ENCODE measurements at regions not wholly inside any gene's neighbourhood (a gene's known extent, or its start where the extent isn't known, plus 50 kb on each side); places are given as distances from the start of the nearest gene placed in this dataset.

- H3K27ac ChIP-seq (ENCODE audit: low read length): no peak overlapping the region
- H3K4me1 ChIP-seq (ENCODE audit: control insufficient read depth, insufficient read depth, low read length): no peaks in the 10 kb centered on the region
- no TSS peak for BruUV-seq (replicated peaks)
- ChIA-PET POLR2A (no interaction called here), CTCF (no interaction called here)
- intact Hi-C loops (cut with micrococcal nuclease; ENCODE audit: unreplicated experiment) (no loop called here), in situ Hi-C loops (cut with HindIII; ENCODE audit: low pct_unique_long_range_greater_than_20kb, low sequenced_read_pairs) (no loop called here)
- TF ChIP-seq POLR2AphosphoS5 (IDR thresholded peaks at IDR 0.05; ENCODE audit: low read depth, low read length) (no peak), SIN3A (IDR thresholded peaks at IDR 0.05; ENCODE audit: borderline replicate concordance, insufficient read depth, low read depth, low read length) (no peak), TCF7L2 (IDR thresholded peaks at IDR 0.05; ENCODE audit: low read depth, low read length) (no peak)
- TF ChIP-seq, protein P1, sequence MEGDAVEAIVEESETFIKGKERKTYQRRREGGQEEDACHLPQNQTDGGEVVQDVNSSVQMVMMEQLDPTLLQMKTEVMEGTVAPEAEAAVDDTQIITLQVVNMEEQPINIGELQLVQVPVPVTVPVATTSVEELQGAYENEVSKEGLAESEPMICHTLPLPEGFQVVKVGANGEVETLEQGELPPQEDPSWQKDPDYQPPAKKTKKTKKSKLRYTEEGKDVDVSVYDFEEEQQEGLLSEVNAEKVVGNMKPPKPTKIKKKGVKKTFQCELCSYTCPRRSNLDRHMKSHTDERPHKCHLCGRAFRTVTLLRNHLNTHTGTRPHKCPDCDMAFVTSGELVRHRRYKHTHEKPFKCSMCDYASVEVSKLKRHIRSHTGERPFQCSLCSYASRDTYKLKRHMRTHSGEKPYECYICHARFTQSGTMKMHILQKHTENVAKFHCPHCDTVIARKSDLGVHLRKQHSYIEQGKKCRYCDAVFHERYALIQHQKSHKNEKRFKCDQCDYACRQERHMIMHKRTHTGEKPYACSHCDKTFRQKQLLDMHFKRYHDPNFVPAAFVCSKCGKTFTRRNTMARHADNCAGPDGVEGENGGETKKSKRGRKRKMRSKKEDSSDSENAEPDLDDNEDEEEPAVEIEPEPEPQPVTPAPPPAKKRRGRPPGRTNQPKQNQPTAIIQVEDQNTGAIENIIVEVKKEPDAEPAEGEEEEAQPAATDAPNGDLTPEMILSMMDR (IDR thresholded peaks at IDR 0.05): no peak
- TF ChIP-seq, protein P2, sequence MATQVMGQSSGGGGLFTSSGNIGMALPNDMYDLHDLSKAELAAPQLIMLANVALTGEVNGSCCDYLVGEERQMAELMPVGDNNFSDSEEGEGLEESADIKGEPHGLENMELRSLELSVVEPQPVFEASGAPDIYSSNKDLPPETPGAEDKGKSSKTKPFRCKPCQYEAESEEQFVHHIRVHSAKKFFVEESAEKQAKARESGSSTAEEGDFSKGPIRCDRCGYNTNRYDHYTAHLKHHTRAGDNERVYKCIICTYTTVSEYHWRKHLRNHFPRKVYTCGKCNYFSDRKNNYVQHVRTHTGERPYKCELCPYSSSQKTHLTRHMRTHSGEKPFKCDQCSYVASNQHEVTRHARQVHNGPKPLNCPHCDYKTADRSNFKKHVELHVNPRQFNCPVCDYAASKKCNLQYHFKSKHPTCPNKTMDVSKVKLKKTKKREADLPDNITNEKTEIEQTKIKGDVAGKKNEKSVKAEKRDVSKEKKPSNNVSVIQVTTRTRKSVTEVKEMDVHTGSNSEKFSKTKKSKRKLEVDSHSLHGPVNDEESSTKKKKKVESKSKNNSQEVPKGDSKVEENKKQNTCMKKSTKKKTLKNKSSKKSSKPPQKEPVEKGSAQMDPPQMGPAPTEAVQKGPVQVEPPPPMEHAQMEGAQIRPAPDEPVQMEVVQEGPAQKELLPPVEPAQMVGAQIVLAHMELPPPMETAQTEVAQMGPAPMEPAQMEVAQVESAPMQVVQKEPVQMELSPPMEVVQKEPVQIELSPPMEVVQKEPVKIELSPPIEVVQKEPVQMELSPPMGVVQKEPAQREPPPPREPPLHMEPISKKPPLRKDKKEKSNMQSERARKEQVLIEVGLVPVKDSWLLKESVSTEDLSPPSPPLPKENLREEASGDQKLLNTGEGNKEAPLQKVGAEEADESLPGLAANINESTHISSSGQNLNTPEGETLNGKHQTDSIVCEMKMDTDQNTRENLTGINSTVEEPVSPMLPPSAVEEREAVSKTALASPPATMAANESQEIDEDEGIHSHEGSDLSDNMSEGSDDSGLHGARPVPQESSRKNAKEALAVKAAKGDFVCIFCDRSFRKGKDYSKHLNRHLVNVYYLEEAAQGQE (IDR thresholded peaks at IDR 0.05; ENCODE audit: insufficient read depth in 1 of 2, low read depth in 2 of 2, low read length in 1 of 2): no peak
- no peaks in the 10 kb centered on the region for H3K36me3 ChIP-seq (ENCODE audit: control insufficient read depth, insufficient read depth, low read length)
- H3K9me3 ChIP-seq (ENCODE audit: control insufficient read depth, insufficient read depth, low read depth, low read length): no peaks in the 10 kb centered on the region
- ATAC-seq: no peak
- no peak for DNase-seq (ENCODE audit: low read depth, low spot score)
- H3K4me3 ChIP-seq (ENCODE audit: low read depth in 2 of 2, low read length in 2 of 2): no peak overlapping the region
- H3K27me3 ChIP-seq (ENCODE audit: control insufficient read depth, insufficient read depth, low read length): no peaks in the 10 kb centered on the region
Measured at GRCh38 chr13:68550330-68550729, 1320.2 kb upstream of the PCDH9 start.

GRCh38 chr13:68540244-68540643 lies 1310.1 kb upstream of the PCDH9 start:
- POLR2A ChIA-PET: no interaction called here
- CTCF ChIA-PET: no interaction called here
- in situ Hi-C loops (cut with HindIII; ENCODE audit: low pct_unique_long_range_greater_than_20kb, low sequenced_read_pairs) (no loop called here), intact Hi-C loops (cut with micrococcal nuclease; ENCODE audit: unreplicated experiment) (no loop called here)
- H3K36me3 ChIP-seq (ENCODE audit: control insufficient read depth, insufficient read depth, low read length): no peaks in the 10 kb centered on the region
- no peak overlapping the region for H3K27ac ChIP-seq (ENCODE audit: low read length)
- ATAC-seq (no peak), DNase-seq (ENCODE audit: low read depth, low spot score) (no peak)
- no peak overlapping the region for H3K4me3 ChIP-seq (ENCODE audit: low read depth in 2 of 2, low read length in 2 of 2)
- TF ChIP-seq POLR2AphosphoS5 (IDR thresholded peaks at IDR 0.05; ENCODE audit: low read depth, low read length) (no peak), TCF7L2 (IDR thresholded peaks at IDR 0.05; ENCODE audit: low read depth, low read length) (no peak)
- TF ChIP-seq, protein P2 (IDR thresholded peaks at IDR 0.05; ENCODE audit: insufficient read depth in 1 of 2, low read depth in 2 of 2, low read length in 1 of 2): no peak
- TF ChIP-seq, protein P1 (IDR thresholded peaks at IDR 0.05): no peak
- H3K9me3 ChIP-seq (ENCODE audit: control insufficient read depth, insufficient read depth, low read depth, low read length): no peaks in the 10 kb centered on the region
- no peaks in the 10 kb centered on the region for H3K27me3 ChIP-seq (ENCODE audit: control insufficient read depth, insufficient read depth, low read length)
- H3K4me1 ChIP-seq (ENCODE audit: control insufficient read depth, insufficient read depth, low read length): no peaks in the 10 kb centered on the region
- no TSS peak for BruUV-seq (replicated peaks)
